NCI-H2029 (cell line): ENCODE measurements at regions not wholly inside any gene's neighbourhood (a gene's known extent, or its start where the extent isn't known, plus 50 kb on each side); places are given as distances from the start of the nearest gene placed in this dataset.
"Not testable (repeated sequence)": the region's sequence is repeated elsewhere in the genome, so short reads cannot be mapped to it uniquely, and the experiment has no call there.

Experiments used
- DNase-seq: peaks from one replicate; lab custom pipeline; 2025; lab: John Stamatoyannopoulos, UW

DNA sequence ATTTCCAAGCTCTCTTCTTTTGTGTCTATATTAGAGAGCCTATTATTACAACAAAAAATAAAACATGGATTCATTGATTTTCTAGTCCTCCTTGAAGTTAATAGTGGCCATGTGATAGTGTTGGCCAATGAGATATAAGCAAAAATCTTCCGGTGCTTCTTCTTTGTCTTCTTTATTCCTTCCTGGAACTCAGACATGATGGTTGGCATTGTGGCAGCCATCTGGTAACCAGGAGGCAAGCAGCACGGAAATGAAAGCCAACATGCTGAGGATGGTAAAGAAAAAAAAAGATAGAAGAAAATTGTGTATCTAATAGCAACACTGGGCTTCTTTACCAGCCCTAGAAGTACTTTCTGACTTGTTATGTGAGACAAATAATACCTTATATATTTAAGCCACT, 50.8 kb upstream of the SEL1L start:
- DNase-seq, result no peak

DNA sequence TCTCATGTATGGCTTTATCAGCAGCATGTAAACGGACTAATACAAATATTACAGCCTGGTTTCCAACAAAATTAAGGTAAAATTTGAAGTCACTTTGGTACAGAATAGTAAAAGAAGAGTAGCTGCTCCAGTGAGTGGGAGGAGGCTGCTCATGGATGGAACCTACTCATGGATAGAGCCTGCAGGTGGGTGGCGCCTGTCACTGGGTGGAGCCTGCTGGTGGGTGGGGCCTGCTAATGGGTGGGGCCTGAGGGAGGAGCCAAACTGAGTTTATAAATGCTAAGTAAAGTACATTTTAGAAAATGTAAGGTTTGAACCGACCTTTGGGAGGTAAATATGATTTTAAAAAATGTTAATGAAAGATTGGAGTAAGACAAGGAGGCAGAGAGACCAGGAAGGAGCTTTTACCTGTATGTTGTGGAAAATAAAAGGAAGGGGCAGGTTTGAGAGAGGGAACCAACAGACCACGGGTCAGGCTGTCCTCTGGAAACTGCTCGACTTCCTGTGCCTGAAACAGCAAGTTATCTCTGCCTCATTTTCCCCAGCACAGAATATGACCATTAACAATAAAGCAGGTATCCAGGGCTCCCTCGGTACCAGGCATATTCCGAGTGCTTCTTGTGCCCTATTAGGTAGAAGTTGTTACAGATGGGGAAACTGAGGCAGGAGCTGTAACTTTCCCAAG, 55.9 kb upstream of the SEL1L start:
- DNase-seq, result no peak

DNA sequence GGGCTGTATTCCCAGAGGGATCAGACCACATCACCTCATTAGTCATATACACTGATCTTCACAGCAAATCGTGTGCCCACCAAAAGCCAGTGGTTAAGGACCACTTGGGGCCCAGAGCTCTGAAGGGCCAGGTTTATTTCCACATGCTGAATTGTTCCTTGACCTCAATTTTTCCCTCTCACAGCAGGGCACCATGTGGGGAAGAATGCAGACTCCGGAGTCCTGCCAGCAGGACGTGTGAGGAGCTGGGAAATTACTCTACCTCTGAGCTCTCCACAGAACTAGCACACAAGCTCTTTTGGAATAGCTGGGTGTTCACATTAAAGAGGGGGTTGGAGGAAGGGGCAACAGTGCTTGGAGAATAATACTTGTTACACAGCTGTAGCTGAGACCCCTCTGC, 57.6 kb upstream of the SEL1L start:
- DNase-seq, result no peak

DNA sequence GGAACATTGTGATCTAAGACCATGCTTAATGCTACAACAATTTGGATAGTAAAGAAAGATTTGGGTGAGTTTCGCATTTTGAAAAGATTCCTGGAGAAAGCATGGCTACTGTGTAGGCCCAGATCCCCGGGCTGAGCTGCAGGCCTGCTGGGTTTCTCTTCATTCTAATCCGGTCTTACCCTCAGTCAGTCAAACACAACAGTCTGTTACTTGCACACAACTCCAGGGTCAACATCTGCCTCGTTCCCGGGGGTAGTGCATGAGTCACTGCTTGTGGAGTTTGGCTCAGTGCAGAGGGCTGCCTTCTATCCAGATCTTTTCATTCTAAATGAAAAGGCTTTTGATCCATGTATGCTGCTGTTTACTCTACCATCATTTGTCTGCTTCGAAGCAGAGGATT, 60.4 kb upstream of the SEL1L start:
- DNase-seq, result no peak

- no peak for DNase-seq
Observed at GRCh38 chr14:81605660-81606059, 72.0 kb upstream of the SEL1L start.

GRCh38 chr14:81613341-81614045, 79.8 kb upstream of the SEL1L start:
- DNase-seq, result no peak

DNA sequence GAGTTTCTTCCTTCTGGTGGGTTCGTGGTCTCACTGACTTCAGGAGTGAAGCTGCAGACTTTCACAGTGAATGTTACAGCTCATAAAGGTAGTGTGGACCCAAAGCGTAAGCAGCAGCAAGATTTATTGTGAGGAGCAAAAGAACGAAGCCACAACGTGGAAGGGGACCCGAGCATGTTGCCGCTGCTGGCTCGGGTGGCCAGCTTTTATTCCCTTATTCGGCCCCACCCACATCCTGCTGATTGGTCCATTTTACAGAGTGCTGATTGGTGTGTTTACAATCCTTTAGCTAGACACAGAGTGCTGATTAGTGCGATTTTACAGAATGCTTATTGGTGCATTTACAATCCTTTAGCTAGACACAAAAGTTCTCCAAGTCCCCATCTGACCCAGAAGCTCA, 80.6 kb upstream of the SEL1L start:
- not testable (repeated sequence) for DNase-seq

GRCh38 chr14:81618695-81619094, 85.0 kb upstream of the SEL1L start:
- no peak for DNase-seq

GRCh38 chr14:81619816-81620215, 86.2 kb upstream of the SEL1L start:
- no peak for DNase-seq

DNA sequence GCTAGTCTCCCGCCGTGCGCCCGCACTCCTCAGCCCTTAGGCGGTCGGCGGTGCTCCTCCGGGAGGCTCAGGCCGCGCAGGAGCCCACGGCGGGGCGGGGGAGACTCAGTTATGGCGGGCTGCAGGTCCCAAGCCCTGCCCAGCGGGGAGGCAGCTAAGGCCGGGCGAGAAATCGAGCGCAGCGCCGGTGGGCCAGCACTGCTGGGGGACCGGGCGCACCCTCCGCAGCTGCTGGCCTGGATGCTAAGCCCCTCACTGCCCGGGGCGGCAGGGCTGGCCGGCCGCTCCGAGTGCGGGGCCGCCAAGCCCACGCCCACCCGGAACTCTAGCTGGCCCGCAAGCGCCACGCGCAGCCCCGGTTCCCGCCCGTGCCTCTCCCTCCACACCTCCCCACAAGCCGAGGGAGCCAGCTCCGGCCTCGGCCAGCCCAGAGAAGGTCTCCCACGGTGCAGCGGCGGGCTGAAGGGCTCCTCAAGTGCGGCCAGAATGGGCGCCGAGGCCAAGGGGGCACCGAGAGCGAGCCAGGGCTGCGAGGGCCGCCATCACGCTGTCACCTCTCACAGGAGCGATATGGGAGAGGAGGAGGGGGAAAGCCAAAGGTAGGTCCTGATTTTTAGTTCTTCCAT, 90.2 kb upstream of the SEL1L start:
- not testable (repeated sequence) for DNase-seq

- no peak for DNase-seq
Observed at GRCh38 chr14:81625343-81625742, 91.7 kb upstream of the SEL1L start.

- no peak for DNase-seq
Observed at GRCh38 chr14:81632157-81632556, 98.5 kb upstream of the SEL1L start.

DNA sequence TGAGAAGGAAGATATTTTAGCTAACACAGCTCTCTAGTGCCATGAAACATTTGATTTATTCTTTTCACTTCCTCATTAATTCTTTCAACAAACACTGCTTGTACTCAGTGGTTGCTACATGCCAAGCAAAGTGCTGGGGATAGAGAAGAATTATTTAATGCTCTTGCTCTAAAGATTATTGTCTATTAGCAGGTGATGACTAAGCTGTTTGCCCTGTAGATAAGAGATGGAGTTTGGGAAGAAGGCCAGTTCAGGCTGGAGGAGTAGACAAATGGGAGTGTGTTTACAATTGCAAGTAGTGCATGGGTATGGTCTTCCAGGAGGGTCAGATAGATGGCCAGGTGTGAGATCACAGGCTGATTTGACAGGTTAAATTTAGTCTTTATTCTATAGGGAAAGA, 99.8 kb upstream of the SEL1L start:
- DNase-seq, result no peak

DNA sequence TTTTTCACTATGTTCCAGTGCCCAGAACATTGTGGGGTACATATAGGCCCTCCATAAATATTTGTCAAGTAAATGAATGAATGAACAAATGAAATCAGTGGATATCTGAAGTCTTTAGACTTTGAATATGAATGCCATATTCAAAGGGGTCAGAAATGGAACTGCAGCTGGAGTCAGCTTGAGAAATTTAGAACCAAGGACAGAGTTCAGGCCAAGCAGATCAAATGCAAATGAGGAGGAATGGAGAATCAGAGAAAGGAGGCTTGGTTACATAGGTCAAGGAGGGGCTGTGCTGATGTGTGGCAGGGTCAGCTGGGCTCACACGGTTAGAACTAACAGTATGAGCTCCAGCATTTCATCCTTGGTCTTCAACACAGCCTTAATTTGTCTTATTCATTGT, 104.0 kb upstream of the SEL1L start:
- DNase-seq, result no peak

DNA sequence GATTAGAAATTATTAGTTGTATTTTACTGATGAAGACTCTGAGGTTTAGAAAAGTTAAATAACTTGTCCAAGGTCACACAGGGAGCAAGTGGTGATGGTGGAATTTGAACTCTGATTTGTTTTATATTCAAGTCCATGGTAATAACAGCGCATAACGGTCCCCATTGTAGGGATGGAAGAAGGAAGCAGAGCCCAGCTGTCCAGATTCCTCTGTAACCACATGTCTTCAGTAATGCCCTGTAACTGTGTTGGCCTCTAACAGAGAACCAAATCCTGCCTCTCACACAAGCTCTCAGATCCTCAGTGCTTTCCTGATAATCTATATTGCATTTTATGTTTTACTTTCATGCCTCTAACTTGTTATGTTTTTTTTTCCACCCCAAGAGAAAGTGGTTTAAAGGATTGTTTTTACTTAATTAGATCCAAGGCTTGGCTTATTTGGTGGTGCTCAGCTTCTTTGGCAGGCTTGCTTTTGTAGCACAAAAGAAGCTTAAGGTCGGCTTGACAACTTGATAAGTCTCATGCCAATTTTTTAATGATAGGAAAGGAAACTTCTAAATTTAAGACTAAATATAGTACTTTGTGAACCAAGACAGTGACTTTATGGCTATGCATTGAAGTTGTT, 105.1 kb upstream of the SEL1L start:
- DNase-seq, result no peak

DNA sequence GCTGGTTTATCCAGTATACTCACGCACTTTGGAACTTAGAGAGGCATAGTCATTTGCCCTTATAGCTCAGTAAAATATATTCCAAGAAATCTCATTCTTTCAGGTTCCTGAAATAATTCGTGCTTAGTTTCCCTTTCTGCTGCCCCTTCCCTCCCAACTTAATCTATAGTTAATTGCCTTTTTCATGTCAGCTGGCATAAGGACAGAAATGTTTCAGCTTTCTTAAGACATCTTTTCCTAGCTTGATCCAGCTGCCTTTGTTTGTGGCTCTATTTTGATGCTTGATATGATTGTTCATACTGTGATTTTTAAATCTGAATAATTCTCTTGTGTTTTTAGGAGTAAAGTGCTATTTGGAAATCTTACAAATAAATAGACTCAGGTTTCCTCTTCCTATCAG, 120.0 kb upstream of the SEL1L start:
- no peak for DNase-seq

GRCh38 chr14:81655423-81656314, 122.0 kb upstream of the SEL1L start:
- no peak for DNase-seq

- no peak for DNase-seq
Observed at GRCh38 chr14:81656811-81657210, 123.2 kb upstream of the SEL1L start.

- DNase-seq, result no peak
Observed at GRCh38 chr14:81662066-81662465, 128.4 kb upstream of the SEL1L start.

DNA sequence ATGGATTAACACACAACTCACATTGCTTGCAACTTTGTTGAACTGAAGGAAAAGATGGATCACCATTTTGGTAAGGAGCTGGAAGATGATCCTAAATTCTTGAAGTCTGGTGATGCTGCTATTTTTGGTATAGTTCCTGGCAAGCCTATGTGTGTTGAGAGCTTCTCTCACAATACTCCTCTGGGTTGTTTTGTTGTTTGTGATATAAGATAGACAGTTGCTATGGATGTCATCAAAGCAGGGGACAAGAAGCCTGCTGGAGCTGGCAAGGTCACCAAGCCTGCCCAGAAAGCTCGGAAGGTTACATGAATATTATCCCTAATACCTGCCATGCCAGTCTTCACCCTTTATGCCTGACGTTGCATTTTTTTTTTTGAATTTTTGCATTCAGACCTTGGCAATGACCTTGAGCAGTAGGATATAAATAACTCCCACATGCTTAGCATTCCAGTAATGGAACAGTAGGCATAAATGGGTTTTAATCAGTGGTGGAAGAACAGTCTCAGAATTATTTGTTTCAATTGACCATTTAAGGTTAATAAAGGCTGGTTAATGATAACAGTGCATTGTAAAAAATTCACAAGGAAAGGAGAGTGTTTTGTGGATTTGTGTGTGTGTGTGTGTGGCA, 129.0 kb upstream of the SEL1L start:
- no peak for DNase-seq

DNA sequence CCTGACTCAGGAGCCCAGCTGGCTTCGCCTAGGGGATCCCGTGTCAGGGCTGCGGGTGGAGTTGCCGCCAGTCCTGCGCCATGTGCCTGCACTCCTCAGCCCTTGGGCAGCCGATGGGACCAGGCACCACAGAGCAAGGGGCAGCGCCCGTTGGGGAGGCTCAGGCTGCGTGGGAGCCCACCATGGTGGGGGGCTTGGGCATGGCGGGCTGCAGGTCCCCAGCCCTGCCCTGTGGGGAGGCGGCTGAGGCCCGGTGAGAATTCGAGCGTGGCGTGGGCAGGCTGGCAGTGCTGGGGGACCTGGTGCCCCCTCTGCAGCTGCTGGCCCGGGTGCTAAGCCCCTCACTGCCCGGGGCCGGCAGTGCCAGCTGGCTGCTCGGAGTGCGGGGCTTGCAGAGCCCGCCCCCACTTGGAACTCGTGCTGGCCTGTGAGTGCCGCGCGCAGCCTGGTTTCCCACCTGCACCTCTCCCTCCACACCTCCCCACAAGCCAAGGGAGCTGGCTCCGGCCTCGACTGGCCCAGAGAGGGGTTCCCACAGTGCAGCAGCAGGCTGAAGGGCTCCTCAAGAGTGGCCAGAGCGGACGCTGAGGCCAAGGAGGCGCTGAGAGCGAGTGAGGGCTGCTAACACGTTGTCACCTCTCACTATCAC, 135.1 kb upstream of the SEL1L start:
- DNase-seq, result no peak
